SK-N-SH (cell line): ENCODE measurements at regions not wholly inside any gene's neighbourhood (a gene's known extent, or its start where the extent isn't known, plus 50 kb on each side); places are given as distances from the start of the nearest gene placed in this dataset.

Experiments
- EP300 ChIP-seq, 2 experiments: IDR thresholded peaks; 2 replicates each; pipeline versions ENCODE4 v1.4.0 to v1.6.1; 2012; ENCODE audit warnings: borderline replicate concordance in 1 of 2, low read depth in 1 of 2, low read length in 1 of 2
- GABPA ChIP-seq: IDR thresholded peaks from 2 replicates; pipeline ENCODE4 v1.4.0; 2012; ENCODE audit warnings: low read depth, mild to moderate bottlenecking
- MEF2A ChIP-seq: IDR thresholded peaks from 2 replicates; pipeline ENCODE4 v1.4.0; 2012; ENCODE audit warnings: low read depth, borderline replicate concordance
- MXI1 ChIP-seq: IDR thresholded peaks from 2 replicates; pipeline ENCODE4 v1.6.1; 2012; ENCODE audit warnings: mild to moderate bottlenecking, low read depth, low read length, improper control_type of control experiment
- NRF1 ChIP-seq: IDR thresholded peaks from 2 replicates; pipeline ENCODE4 v1.6.1; 2012; ENCODE audit warnings: low read depth, mild to moderate bottlenecking, low read length
- RAD21 ChIP-seq: IDR thresholded peaks from 2 replicates; pipeline ENCODE4 v1.6.1; 2012; ENCODE audit warnings: mild to moderate bottlenecking, low read length
- RFX5 ChIP-seq: IDR thresholded peaks from 2 replicates; pipeline ENCODE4 v1.6.1; 2012; ENCODE audit warnings: mild to moderate bottlenecking, improper control_type of control experiment, low read length
- SMC3 ChIP-seq: IDR thresholded peaks from 2 replicates; pipeline ENCODE4 v1.6.1; 2012; ENCODE audit warnings: low read depth, low read length, improper control_type of control experiment
- YY1 ChIP-seq: IDR thresholded peaks from 2 replicates; pipeline ENCODE4 v1.4.0; 2012; ENCODE audit warnings: low read depth, mild to moderate bottlenecking
- TF ChIP-seq, protein P1 (sequence below): fragments of 200-600 bp; sonication (generic); IDR thresholded peaks from 2 replicates; pipeline ENCODE4 v1.6.1; 2017; ENCODE audit warnings: antibody characterized with exemption, mild to moderate bottlenecking, moderate library complexity

DNA sequence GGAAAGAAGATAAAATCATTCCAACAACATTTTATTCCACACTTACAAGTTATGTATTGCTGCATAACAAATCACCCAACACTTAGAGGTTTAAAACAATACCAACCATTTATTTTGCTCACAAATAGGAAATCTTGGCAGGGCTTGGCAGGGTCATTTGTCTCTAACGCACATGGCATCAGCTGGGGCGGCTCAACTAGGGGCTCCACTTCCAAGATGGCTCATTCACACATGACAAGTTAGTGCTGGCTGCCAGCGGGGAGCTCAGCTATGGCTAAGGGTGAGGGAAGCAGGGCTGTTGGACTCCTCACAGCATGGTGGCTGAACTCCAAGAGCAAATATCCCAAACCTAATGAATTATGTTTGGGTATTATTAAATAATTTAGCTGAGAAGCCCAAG lies 377.0 kb downstream of the ZNF674 start:
- TF ChIP-seq RFX5 (no peak), MEF2A (no peak), SMC3 (no peak), YY1 (no peak), NRF1 (no peak), RAD21 (no peak), MXI1 (no peak), EP300 (IDR thresholded peaks at IDR 0.05; ENCODE audit: borderline replicate concordance in 1 of 2, low read depth in 1 of 2, low read length in 1 of 2) (no peak), GABPA (no peak)
- TF ChIP-seq, protein P1, sequence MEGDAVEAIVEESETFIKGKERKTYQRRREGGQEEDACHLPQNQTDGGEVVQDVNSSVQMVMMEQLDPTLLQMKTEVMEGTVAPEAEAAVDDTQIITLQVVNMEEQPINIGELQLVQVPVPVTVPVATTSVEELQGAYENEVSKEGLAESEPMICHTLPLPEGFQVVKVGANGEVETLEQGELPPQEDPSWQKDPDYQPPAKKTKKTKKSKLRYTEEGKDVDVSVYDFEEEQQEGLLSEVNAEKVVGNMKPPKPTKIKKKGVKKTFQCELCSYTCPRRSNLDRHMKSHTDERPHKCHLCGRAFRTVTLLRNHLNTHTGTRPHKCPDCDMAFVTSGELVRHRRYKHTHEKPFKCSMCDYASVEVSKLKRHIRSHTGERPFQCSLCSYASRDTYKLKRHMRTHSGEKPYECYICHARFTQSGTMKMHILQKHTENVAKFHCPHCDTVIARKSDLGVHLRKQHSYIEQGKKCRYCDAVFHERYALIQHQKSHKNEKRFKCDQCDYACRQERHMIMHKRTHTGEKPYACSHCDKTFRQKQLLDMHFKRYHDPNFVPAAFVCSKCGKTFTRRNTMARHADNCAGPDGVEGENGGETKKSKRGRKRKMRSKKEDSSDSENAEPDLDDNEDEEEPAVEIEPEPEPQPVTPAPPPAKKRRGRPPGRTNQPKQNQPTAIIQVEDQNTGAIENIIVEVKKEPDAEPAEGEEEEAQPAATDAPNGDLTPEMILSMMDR, result no peak
